HEK293 (cell line): ENCODE measurements at regions not wholly inside any gene's neighbourhood (a gene's known extent, or its start where the extent isn't known, plus 50 kb on each side); places are given as distances from the start of the nearest gene placed in this dataset.

Experiments used
- CTCF ChIA-PET: fragments of 350-600 bp; formaldehyde crosslinking; extraction: SDS; loops from one replicate; lab custom pipeline; 2021; ENCODE audit warnings: antibody characterized with exemption; lab: Yijun Ruan, JAX
- POLR2A ChIA-PET: fragments of 300-600 bp; formaldehyde crosslinking; extraction: SDS; loops from one replicate; lab custom pipeline; 2020; ENCODE audit warnings: antibody characterized with exemption, inconsistent platforms; lab: Yijun Ruan, JAX
- H3K27ac ChIP-seq: fragments of 200-500 bp; sonication (Bioruptor generic); 2 replicates; pipeline ENCODE4 v1.5.1; 2014; ENCODE audit warnings: low read depth, low read length, control low read depth, inconsistent platforms; ENCODE audit errors: extremely low read depth
- H3K36me3 ChIP-seq, 2 experiments: fragments of 200-500 bp in 1 of 2; sonication (Bioruptor generic) in 1 of 2; 1 replicate in 1 of 2; 2 replicates in 1 of 2; pipeline ENCODE4 v1.5.1; 2014 to 2017; ENCODE audit warnings: inconsistent platforms in 2 of 2, low read length in 2 of 2; ENCODE audit not compliant: control insufficient read depth in 2 of 2, insufficient read depth in 1 of 2
- H3K4me1 ChIP-seq: fragments of 200-500 bp; sonication (Bioruptor generic); 2 replicates; pipeline ENCODE4 v1.5.1; 2014; ENCODE audit warnings: mild to moderate bottlenecking, low read length, inconsistent platforms; ENCODE audit not compliant: control insufficient read depth, insufficient read depth
- H3K4me3 ChIP-seq: 2 replicates; pipeline ENCODE4 v1.5.1; 2011; ENCODE audit warnings: low read depth, mild to moderate bottlenecking, control low read depth, low read length, moderate library complexity
- H3K9me3 ChIP-seq: fragments of 200-500 bp; sonication (Bioruptor generic); 2 replicates; pipeline ENCODE4 v1.5.1; 2014; ENCODE audit warnings: low read depth, low read length, inconsistent platforms; ENCODE audit not compliant: control insufficient read depth, insufficient read depth
- AEBP2 ChIP-seq: fragments of 450-650 bp; formaldehyde crosslinking; IDR thresholded peaks from 2 replicates; pipeline ENCODE4 v1.5.1; 2016; ENCODE audit warnings: missing biosample characterization, missing genetic modification characterization, borderline replicate concordance
- BCL11A ChIP-seq: fragments of 450-650 bp; formaldehyde crosslinking; IDR thresholded peaks from 2 replicates; pipeline ENCODE4 v1.5.1; 2016; ENCODE audit warnings: low read depth, missing biosample characterization, missing genetic modification characterization
- OSR2 ChIP-seq: fragments of 450-650 bp; formaldehyde crosslinking; IDR thresholded peaks from 2 replicates; pipeline ENCODE4 v1.5.1; 2016; ENCODE audit warnings: missing biosample characterization, missing genetic modification characterization
- WT1 ChIP-seq: fragments of 450-650 bp; formaldehyde crosslinking; IDR thresholded peaks from 2 replicates; pipeline ENCODE4 v1.5.1; 2016; ENCODE audit warnings: missing biosample characterization, missing genetic modification characterization
- ZFP3 ChIP-seq: fragments of 450-650 bp; formaldehyde crosslinking; IDR thresholded peaks from 2 replicates; pipeline ENCODE4 v1.5.1; 2016; ENCODE audit warnings: low read depth, missing biosample characterization, missing genetic modification characterization
- ZIC2 ChIP-seq: fragments of 450-650 bp; formaldehyde crosslinking; IDR thresholded peaks from 2 replicates; pipeline ENCODE4 v1.5.1; 2016; ENCODE audit warnings: missing biosample characterization, missing genetic modification characterization
- ZNF121 ChIP-seq: fragments of 450-650 bp; formaldehyde crosslinking; IDR thresholded peaks from 2 replicates; pipeline ENCODE4 v1.5.1; 2016; ENCODE audit warnings: missing biosample characterization, missing genetic modification characterization
- ZNF146 ChIP-seq: fragments of 450-650 bp; formaldehyde crosslinking; IDR thresholded peaks from 2 replicates; pipeline ENCODE4 v1.5.1; 2016; ENCODE audit warnings: missing biosample characterization, missing genetic modification characterization
- ZNF169 ChIP-seq: fragments of 450-650 bp; formaldehyde crosslinking; IDR thresholded peaks from 2 replicates; pipeline ENCODE4 v1.5.1; 2016; ENCODE audit warnings: missing biosample characterization, missing genetic modification characterization
- ZNF184 ChIP-seq: fragments of 450-650 bp; IDR thresholded peaks from 2 replicates; pipeline ENCODE4 v1.5.1; 2018; ENCODE audit warnings: missing biosample characterization, mild to moderate bottlenecking, missing genetic modification characterization
- ZNF311 ChIP-seq: fragments of 450-650 bp; formaldehyde crosslinking; IDR thresholded peaks from 2 replicates; pipeline ENCODE4 v1.5.1; 2017; ENCODE audit warnings: missing biosample characterization, missing genetic modification characterization, borderline replicate concordance
- ZNF530 ChIP-seq: fragments of 450-650 bp; formaldehyde crosslinking; IDR thresholded peaks from 2 replicates; pipeline ENCODE4 v1.5.1; 2016; ENCODE audit warnings: low read depth, missing biosample characterization, missing genetic modification characterization
- ZNF548 ChIP-seq: fragments of 450-650 bp; formaldehyde crosslinking; IDR thresholded peaks from 2 replicates; pipeline ENCODE4 v1.5.1; 2016; ENCODE audit warnings: missing biosample characterization, missing genetic modification characterization
- ZNF596 ChIP-seq: fragments of 450-650 bp; IDR thresholded peaks from 2 replicates; pipeline ENCODE4 v1.5.0; 2018; ENCODE audit warnings: missing biosample characterization, mild to moderate bottlenecking, missing genetic modification characterization, moderate library complexity
- ZNF600 ChIP-seq: fragments of 450-650 bp; formaldehyde crosslinking; IDR thresholded peaks from 2 replicates; pipeline ENCODE4 v1.5.1; 2016; ENCODE audit warnings: missing biosample characterization, missing genetic modification characterization
- ZNF610 ChIP-seq: fragments of 450-650 bp; formaldehyde crosslinking; IDR thresholded peaks from 2 replicates; pipeline ENCODE4 v1.5.1; 2016; ENCODE audit warnings: missing biosample characterization, missing genetic modification characterization, borderline replicate concordance
- ZNF629 ChIP-seq: fragments of 450-650 bp; formaldehyde crosslinking; IDR thresholded peaks from 2 replicates; pipeline ENCODE4 v1.5.1; 2017; ENCODE audit warnings: missing biosample characterization, missing genetic modification characterization
- ZNF639 ChIP-seq: fragments of 450-650 bp; formaldehyde crosslinking; IDR thresholded peaks from 2 replicates; pipeline ENCODE4 v1.5.1; 2016; ENCODE audit warnings: missing biosample characterization, missing genetic modification characterization
- ZNF660 ChIP-seq: fragments of 450-650 bp; IDR thresholded peaks from 2 replicates; pipeline ENCODE4 v1.5.1; 2018; ENCODE audit warnings: missing biosample characterization, mild to moderate bottlenecking, missing genetic modification characterization
- ZNF768 ChIP-seq: fragments of 450-650 bp; formaldehyde crosslinking; IDR thresholded peaks from 2 replicates; pipeline ENCODE4 v1.5.1; 2018; ENCODE audit warnings: missing biosample characterization, mild to moderate bottlenecking, missing genetic modification characterization
- ZNF785 ChIP-seq: fragments of 450-650 bp; formaldehyde crosslinking; IDR thresholded peaks from 2 replicates; pipeline ENCODE4 v1.5.1; 2016; ENCODE audit warnings: missing biosample characterization, missing genetic modification characterization
- ZNF830 ChIP-seq: fragments of 450-650 bp; IDR thresholded peaks from 2 replicates; pipeline ENCODE4 v1.5.0; 2018; ENCODE audit warnings: missing biosample characterization, missing genetic modification characterization, low read depth, mild to moderate bottlenecking, moderate library complexity
- ZNF843 ChIP-seq: fragments of 450-650 bp; formaldehyde crosslinking; IDR thresholded peaks from 2 replicates; pipeline ENCODE4 v1.5.1; 2016; ENCODE audit warnings: missing biosample characterization, missing genetic modification characterization
- TF ChIP-seq, protein P1 (sequence below): sonication (generic); formaldehyde crosslinking; IDR thresholded peaks from 2 replicates; pipeline ENCODE4 v1.8.1; 2022; ENCODE audit warnings: mild to moderate bottlenecking, moderate library complexity, missing genetic modification reagents

- TF ChIP-seq BCL11A: no peak
- TF ChIP-seq ZNF184 (tag by site-specific recombination): no peak
- TF ChIP-seq WT1 (tag by site-specific recombination): no peak
- no peak for TF ChIP-seq ZIC2 (tag by site-specific recombination)
- no peak for TF ChIP-seq ZNF830 (tag by site-specific recombination)
- no peak for TF ChIP-seq ZNF610 (tag by site-specific recombination)
- no peak for TF ChIP-seq ZNF785 (tag by site-specific recombination)
- TF ChIP-seq AEBP2 (tag by site-specific recombination): no peak
- no peak for TF ChIP-seq ZNF600 (tag by site-specific recombination)
- POLR2A ChIA-PET: no interaction called here
Measured at GRCh38 chr2:48065096-48065495, 158.8 kb upstream of the FBXO11 start.

DNA sequence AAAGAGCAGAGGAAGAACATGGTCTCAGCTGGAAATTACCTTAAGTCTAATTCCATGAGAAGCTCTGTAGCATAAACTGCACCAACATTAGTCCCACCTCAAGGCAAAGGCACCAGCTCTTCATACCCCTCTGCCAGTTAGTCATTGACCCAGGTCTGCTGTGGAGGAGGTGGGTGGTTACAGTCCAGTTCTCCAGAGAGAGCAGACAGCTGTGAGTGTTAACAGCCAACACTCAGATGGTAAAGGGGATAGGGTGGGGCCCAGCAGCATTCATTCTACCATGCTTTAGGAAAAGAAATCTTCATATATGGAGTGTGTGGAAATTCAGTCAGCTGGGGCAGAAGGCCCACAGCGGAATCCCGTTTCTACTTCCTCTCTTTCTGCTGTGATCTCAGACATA, 159.7 kb upstream of the FBXO11 start:
- H3K9me3 ChIP-seq: no peaks in the 10 kb centered on the region
- H3K4me1 ChIP-seq: no peaks in the 10 kb centered on the region
- CTCF ChIA-PET: no interaction called here
- H3K4me3 ChIP-seq: no peak overlapping the region
- POLR2A ChIA-PET: interaction anchor here (0.5 kb wide), 1 partner anchor 283 kb away, joined by 3 read pairs; no protein-coding TSS in a partner anchor
- H3K27ac ChIP-seq: no peak overlapping the region
- no peak for TF ChIP-seq ZNF548 (tag by site-specific recombination)
- no peak for TF ChIP-seq ZNF596 (tag by site-specific recombination)
- TF ChIP-seq OSR2 (tag by site-specific recombination): no peak
- TF ChIP-seq, protein P1, sequence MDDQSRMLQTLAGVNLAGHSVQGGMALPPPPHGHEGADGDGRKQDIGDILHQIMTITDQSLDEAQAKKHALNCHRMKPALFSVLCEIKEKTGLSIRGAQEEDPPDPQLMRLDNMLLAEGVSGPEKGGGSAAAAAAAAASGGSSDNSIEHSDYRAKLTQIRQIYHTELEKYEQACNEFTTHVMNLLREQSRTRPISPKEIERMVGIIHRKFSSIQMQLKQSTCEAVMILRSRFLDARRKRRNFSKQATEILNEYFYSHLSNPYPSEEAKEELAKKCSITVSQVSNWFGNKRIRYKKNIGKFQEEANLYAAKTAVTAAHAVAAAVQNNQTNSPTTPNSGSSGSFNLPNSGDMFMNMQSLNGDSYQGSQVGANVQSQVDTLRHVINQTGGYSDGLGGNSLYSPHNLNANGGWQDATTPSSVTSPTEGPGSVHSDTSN (CRISPR knock-in tag): no peak
- TF ChIP-seq ZNF843 (tag by site-specific recombination): no peak
- TF ChIP-seq ZNF660 (tag by site-specific recombination): no peak
- TF ChIP-seq ZNF169 (tag by site-specific recombination): no peak
- TF ChIP-seq, all 188 proteins: peak for 0
- H3K36me3 ChIP-seq: no peaks in the 10 kb centered on the region

More at GRCh38 chr2:48065096-48065495, 158.8 kb upstream of the FBXO11 start:
- Histone ChIP-seq H3K9me3 (no peaks in the 10 kb centered on the region), H3K27ac (no peak overlapping the region), H3K4me1 (no peaks in the 10 kb centered on the region), H3K36me3 (no peaks in the 10 kb centered on the region), H3K4me3 (no peak overlapping the region)
- CTCF ChIA-PET: no interaction called here

GRCh38 chr2:48069769-48070168, 163.5 kb upstream of the FBXO11 start:
- no peak overlapping the region for H3K4me3 ChIP-seq
- no peaks in the 10 kb centered on the region for H3K36me3 ChIP-seq
- H3K4me1 ChIP-seq: no peaks in the 10 kb centered on the region
- CTCF ChIA-PET: no interaction called here
- no peak for TF ChIP-seq ZNF768 (tag by site-specific recombination)
- no peak for TF ChIP-seq ZNF146
- no peak for TF ChIP-seq ZNF121 (tag by site-specific recombination)
- no peak for TF ChIP-seq ZNF530 (tag by site-specific recombination)
- TF ChIP-seq ZNF311: no peak
- TF ChIP-seq ZNF629 (tag by site-specific recombination): no peak
- TF ChIP-seq ZNF639 (tag by site-specific recombination): no peak
- TF ChIP-seq ZNF785 (tag by site-specific recombination): no peak
- no peak for TF ChIP-seq ZFP3 (tag by site-specific recombination)
- POLR2A ChIA-PET: no interaction called here
- H3K27ac ChIP-seq: no peak overlapping the region
- no peaks in the 10 kb centered on the region for H3K9me3 ChIP-seq
